ENCODE measurements at regions not wholly inside any gene's neighbourhood (a gene's known extent, or its start where the extent isn't known, plus 50 kb on each side); places are given as distances from the start of the nearest gene placed in this dataset.
"Not testable (repeated sequence)": the region's sequence is repeated elsewhere in the genome, so short reads cannot be mapped to it uniquely, and the experiment has no call there.

DNA sequence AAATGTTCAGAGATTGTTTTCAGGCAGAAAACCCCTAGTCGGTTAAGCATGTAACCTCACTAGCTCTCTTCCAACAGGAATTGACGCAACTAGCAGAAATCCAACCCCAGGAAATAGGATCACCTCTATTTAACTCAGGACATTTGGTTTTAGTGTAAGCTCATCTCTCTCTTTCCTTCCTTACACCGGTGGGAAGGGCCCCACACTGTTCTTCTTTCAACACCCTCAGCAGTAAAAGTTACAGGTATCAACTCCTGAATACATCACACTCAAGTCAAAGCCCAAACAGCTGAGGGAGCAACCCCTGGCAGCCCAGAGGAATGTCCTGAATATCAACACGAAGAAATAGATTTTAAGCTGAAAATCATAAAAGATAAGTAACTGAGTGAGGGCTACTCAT, 191.2 kb upstream of the KIF2B start:
- DNase-seq, result no peak

DNA sequence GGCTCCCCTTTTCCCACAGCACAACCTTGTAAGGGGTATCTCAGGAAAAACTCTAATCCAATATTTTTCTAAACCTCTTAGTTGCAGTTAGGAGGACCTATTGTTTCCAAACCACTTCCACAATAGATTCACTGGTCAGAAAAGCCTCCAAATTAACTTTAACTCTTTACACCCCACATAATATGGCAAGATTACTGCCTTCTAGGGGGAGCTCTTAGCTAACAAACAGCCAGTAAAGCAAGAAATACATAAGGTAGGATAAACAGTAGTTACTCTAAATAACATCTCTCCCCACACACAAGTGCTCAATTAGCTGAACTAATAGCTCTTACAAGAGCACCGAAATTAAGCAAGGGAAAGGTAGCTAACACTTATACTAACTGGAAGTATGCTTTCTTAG, 192.1 kb upstream of the KIF2B start:
- DNase-seq, result no peak

DNA sequence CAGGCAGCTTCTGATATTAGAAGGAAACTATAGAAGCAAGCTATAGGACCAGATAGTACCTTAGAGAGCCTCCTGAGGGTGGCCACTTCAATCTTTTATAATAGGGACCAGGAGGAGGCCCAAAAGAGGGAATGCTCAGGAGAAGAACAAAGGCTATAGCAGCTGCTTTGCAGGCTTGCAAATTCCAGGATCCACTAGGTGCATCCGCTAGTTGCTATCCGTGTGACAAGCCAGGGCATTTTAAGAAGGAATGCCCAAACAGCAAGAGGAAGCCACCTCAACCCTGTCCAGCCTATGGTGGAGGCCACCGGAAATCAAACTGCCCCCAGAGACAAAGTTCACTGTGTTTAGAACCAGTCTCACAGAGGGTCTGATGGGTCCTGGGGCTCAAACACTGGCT, 192.6 kb upstream of the KIF2B start:
- no peak for DNase-seq

DNA sequence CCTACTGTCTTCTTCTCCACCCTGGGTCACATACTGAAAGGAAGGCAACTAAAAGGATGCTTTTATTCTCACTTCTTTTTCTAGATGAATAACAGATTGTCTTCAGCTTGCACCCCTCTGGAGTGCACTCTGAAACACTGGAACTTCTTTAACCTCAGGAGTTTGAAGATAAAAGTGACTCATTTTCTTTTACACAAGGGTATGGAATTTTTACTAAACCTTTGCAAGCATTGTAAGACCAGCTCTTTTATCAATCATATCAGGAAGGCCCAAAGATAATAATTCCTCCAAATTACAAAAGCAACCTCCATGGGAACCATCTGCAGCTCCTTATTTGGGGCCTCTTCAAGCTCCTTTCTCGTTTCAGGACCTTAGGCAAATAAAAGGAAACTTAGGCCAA, 193.5 kb upstream of the KIF2B start:
- no peak for DNase-seq

DNA sequence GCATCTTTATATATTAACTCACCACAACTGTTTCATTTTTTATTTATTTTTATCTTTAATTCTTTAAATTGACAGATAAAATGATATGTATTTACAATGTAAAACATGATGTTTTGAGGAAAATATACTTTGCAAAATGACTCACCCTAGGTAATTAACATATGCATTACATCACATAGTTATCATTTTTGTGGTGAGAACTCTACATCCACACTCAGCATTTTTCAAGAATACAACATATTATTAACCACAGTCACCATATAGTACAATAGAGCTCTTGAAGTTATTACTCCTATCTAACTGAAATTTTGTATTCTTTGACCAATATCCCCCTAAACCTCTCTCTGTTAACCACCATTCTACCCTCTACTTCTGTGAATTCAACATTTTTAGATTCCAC, 194.7 kb upstream of the KIF2B start:
- DNase-seq, result no peak

DNA sequence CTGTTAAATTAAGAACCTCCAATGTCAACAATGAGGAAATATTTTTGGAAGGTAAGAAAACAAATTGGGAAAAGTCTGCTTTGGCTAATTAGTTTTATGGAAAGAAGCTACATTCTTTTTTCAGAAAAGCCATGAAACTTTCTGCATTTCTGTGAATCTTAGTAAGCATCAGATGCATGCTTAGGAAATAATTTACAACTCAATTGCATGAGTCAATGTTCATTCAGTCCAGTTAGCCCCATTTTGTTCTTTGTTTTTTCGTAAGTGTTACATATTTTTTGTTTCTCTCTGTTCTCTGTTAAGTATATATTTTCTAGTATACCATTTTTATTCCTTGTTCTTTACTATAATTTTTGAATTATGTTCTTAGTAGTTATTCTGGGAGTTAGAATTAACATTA, 195.2 kb upstream of the KIF2B start:
- no peak for DNase-seq

DNA sequence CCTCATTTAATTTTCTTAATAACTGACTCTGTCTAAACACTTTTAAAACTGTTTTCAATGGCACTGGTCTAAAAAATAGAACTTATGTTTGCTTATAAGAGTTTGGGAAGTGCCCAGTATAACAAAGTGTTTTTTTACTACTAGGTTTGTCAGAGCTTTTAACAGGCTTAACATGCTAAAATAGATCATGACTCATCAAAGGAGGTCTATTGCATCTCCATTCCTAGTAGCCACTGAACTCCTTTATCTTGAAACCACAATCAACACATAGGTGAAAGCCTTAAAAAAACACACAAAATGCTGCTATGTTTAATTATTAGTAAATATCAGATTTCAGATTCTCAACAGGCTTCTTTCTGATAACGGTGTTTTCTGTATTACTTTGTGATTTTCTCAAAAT, 196.4 kb upstream of the KIF2B start:
- no peak for DNase-seq

DNA sequence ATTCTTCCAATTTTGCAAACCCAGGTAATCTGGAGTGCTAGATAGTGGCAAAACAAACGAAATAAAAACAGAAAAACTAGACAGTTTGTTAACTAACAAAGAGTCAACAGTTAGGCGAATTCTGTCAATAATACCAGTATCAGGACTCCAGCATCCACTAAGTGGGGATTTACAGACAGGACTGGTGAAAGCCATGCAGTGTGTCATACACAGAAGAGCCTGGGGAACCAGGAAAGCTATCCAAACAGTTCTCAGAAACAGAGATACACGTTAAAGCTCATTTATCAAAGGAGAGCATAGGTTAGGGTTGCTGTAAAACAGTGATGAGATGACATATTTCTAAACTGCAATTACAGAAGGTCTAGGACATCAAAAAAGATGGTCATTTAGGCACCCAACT, 203.7 kb upstream of the KIF2B start:
- no peak for DNase-seq

DNA sequence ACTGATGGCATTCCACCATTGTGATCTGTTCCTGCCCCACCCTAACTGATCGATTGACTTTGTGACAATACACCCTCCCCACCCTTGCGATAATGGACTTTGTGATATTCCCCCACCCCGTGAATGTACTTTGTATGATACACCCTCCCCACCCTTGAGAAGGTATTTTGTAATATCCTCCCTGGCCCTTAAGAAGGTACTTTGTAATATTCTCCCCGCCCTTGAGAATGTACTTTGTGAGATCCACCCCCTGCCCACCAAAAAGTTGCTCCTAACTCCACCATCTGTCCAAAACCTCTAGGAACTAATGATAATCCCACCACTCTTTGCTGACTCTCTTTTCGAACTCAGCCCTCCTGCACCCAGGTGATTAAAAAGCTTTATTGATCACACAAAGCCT, 214.5 kb upstream of the KIF2B start:
- DNase-seq, result not testable (repeated sequence)

DNA sequence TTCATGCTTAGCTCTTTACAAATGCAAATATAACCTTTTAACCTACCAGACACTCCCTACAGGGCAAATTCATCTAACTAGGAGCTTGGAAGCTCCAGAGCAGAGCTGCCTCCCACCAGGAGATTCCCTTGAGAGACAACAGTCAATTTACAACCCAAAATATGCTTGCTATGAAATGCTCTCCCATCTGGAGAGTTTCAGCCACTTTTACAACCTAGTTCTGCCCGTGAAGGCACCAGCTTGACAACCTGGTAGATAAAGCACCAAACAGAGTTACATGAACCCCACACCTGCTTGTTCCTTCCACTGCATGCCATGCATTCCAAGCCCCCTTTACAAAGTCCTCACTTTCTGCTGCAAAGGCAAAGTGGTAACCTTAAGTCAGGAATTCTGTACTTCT, 215.3 kb upstream of the KIF2B start:
- no peak for DNase-seq

DNA sequence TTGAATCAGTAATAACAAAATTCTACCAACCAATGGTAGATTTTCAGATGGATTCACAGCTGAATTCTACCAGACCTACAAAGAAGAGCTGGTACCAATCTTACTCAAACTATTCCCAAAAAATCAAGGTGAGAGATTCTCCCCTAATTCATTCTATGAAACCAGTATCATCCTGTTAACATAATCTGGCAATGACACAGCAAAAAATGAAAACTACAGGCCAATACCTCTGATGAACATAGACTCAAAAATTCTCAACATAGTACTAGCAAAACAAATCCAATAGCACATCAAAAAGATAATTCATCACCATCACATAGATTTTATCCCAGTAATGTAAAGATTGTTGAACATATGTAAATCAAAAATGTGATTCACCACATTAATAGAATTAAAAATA, 234.4 kb upstream of the KIF2B start:
- no peak for DNase-seq

DNA sequence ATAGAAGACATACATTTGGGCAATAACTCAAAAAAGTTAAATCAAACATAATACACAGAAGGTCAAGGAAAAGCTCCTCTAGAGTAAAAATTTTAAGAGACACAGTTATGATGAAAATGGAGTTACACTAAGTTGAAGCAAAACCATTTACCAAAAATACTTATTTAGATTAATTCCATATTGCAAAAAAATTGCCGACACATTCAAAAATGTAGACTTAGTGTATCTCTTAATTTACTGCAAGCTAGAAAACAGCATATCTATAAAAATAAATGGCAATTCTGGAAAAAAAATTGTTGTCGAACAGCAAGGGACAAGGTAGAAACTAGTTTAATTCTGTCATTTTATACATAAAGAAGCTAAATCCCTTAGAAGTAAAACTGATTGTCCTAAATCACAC, 248.7 kb upstream of the KIF2B start:
- no peak for DNase-seq

DNA sequence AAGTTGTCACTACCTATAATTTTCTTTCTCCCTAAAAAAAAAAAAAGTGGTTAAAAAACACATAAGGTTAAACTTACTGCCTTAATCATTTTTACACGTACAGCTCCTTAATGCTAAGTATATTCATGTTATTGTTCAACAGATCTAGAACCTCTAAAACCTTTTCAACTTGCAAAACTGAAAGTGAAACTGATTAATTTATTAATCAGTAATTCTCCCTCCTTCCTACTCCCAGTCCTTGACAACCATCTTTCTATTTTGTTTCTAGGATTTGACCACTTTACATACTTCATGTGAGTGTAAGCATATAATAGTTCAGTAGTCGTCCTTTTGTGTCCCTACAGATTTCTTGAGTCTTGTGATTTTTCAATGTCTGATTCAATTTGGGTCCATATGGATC, 251.4 kb upstream of the KIF2B start:
- no peak for DNase-seq

DNA sequence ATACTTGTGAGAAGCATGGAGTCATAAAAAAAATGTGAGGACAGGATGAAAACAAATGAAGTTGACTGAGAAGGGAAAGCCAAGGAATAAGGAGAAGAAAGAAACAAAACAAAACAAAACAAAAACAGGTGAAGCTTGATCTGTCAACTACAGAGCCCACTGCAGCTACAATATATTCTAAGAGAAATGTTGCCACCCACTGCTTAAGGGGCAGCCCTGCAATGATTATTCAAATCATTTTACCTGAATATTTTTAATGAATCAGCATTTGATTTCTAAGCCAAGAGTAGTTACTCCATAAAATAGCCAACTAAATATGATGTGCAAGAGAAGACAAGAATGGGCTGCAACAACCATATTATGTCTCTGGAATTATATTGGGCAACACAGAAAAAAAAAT, 252.0 kb upstream of the KIF2B start:
- no peak for DNase-seq

DNA sequence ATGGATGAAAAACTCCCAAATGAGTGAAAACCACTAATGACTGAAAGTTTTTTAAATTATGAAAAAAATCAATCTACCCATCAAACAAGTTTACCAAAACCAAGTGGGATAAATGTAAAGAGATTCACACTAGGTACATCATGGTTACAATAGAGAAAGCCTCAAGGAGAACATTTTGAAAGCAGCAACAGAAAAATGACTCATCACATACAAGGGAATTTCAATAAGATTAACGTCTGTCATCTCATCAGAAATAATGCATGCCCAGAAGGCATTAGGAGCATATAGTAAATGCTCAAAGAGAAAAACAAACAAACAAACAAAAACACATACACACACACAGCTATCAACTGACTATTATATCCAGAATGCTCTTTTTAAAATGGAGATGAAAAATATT, 261.8 kb upstream of the KIF2B start:
- no peak for DNase-seq

DNA sequence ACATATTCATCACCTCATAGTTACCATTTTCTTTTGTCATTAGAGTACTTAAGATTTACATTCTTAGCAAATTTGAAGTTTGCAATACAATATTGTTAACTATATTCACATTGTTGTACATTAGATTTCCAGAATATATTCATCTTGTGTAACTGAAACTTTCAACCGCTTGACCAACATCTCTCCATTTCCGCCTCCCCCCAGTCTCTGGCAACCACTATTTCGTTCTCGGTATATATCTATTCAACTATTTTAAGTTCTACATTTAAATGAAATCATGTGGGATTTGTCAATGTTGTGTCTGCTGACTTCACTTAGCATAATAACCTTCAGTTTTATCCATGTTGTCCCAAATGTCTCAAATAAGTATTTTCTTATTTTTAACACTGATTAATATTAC, 274.5 kb upstream of the KIF2B start:
- no peak for DNase-seq

DNA sequence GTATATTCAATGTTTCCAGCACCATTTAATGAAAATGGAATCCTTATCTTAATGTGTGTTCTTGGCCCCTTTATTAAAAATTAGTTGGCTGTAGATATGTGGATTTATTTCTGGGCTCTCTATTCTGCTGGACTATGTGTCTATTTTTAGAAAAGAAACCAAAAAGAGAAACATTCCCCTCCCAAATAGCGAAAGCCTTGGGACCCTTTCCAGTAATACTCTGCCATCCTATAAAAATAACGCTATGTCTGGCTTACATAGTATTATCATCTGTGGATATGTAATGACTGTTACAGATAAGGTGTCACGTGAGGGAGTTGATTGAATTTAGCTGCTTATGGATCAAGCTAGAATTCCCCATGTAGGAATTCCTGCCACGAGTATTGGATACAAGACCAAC, 279.3 kb upstream of the KIF2B start:
- no peak for DNase-seq

DNA sequence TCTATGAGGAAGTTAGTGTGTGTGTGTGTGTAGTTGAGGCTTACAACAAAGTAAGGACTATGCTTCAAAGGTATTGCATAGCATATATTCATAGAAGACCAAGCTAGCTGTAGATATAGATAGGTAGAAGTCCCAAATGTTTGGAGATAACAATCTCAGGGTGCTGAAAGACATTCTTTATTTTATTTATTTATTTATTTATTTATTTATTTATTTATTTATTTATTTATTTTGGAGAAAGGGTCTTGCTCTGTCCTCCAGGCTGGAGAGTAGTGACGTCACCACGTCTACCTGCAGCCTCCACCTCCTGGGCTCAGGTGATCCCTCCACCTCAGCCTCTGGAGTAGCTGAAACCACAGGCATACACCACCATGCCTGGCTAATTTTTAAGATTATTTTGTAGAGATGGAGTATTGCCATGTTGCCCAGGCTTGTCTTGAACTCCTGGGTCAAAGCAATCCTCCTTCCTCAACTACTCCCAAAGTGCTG, 284.6 kb upstream of the KIF2B start:
- DNase-seq, result no peak

DNA sequence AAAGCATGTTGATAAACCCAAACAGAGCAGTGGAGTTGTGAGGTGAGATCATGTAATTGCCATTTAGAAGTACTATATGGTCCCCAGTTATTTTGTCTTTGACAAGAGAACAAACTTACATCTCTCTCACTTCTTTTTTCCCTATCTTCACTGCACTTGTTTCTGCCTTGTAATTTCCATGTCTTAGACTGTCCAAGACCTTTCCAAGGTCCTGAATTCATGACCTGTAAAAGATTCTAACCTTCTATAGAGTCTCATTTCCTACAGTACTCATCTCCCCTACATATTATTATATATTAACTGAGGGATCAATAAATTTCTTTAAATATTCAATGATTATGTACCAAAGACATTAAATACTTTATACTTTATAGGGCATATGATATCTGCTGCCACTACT, 295.3 kb upstream of the KIF2B start:
- DNase-seq, result no peak

DNA sequence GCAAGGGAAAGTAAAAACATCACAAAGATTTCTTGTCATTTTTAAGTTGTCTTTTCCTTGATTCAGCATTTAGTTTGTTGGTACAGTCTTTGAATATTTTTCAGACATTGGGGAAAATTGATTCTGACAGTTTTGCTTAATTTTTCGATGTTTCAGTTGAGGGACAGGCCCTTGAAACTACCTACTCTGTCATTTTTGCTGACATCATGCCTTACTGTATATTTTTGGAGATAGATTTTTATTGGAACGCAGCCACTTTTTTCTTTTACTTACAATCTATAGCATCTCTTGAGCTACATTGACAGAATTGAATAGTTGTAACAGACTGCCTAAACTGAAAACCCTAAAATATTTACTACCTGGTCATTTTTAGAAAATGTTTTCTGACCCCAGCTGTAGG, 297.1 kb upstream of the KIF2B start:
- DNase-seq, result no peak

DNA sequence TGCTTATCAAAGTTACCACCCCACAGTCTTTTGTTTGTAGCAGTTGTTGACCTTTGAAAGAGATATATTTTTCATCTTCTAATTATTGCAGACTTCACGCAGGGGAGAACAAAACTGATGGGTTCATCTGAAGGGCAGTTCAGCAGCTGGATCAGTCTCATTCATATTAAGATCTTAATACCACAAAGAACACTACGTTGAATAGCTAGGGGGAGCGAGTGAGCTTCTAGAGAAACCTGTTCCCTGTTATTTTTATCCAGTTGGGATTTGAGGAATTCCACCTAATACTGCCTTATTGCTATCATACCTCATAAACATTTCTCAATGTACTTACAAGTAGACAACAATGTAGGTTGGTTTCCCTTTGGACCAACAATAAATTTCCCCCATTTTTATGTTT, 306.1 kb upstream of the KIF2B start:
- DNase-seq, result no peak

DNA sequence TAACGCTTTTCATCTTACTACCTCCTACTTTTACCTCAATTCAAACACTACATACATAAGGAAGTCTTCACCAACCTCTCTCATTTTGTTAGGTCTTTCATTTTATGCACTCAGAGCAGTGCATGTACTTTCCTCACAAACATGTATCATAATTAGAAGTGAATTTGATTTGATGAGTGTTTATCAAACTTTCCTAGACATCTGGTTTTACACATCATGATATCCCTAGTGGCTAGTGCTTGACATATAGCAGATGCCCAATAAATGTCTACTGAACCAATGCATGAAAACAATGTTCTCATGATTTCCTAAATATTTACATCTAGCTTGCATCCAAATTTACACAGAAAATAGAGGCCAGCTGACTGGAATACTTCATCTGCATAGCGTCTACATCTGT, 323.4 kb upstream of the KIF2B start:
- DNase-seq, result no peak

DNA sequence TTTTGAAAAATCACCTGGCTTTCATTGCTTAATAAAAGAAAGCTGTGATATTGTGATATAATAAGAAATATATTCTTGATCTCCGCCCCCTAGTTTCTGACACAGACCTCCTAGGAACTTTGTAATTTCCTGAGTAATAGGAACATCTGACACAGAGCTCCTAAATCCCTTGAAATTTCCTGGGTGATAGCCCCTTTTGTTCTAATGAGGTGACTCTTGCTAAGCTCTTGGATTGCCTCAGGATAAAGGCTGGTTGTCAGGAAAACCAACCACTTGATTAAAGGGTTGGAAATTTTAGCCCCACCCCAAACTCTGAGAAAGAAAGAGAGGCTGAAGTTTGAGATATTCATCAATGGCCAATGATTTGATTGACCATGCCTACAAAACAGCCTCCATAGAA, 326.4 kb upstream of the KIF2B start:
- DNase-seq, result no peak

DNA sequence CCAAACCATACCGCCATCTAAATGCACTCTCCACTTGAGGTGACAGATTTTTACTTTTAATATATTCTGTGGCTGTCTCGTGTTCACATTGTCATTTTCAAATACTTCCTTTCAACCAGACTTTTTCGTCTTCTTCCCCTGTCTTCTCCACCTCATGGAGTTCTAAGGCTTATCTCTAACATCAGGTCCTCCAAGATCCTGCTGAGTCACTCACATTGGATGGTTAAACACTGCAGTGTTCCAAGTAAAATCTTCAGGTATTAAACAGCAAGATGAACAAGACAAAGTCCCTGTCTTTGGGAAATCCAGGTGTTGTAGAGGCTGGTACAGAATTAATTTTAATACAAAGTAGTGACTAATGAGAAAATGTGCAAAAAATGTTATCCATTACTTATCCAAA, 330.2 kb upstream of the KIF2B start:
- no peak for DNase-seq

DNA sequence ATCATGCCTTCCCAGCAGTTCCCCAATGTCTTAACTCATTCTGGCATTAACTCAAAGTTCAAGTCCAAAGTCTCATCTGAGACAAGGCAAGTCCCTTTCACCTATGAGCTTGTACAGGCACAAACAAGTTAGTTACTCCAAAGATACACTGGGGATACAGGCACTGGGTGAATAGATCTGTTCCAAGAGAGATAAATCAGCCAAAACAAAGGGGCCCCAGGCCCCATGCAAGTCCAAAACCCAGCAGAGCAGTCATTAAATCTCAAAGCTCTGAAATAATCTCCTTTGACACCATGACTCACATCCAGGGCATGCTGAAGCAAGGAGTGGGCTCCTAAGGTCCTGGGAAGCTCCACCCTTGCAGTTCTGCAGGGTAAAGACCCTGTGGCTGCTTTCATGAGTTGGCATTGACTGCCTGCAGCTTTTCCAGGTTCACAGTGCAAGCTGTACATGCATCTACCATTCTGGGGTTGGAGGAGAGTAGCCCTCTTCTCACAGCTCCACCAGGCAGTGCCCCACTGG, 332.2 kb upstream of the KIF2B start:
- no peak for DNase-seq

DNA sequence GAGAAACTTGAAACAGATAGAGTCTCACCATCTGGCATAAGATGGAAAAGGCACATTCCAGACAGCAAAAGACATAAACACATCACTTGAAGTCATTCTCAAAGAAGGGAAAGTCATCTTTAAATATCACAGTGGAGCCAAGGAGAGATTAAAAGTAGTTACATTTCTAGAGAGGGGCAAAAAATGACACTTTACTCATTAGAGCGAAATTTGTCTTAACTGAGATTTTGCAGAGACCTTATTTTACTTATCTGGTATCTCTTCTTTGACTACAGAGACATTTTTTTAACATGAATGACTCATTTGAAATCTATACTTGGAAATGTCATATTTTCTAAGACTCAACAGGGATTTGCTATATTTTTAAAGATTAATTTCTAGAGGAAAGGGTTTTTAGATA, 339.0 kb upstream of the KIF2B start:
- DNase-seq, result no peak
